ENCODE measurements at regions not wholly inside any gene's neighbourhood (a gene's known extent, or its start where the extent isn't known, plus 50 kb on each side); places are given as distances from the start of the nearest gene placed in this dataset.
"Not testable (repeated sequence)": the region's sequence is repeated elsewhere in the genome, so short reads cannot be mapped to it uniquely, and the experiment has no call there.

GRCh38 chr3:150328654-150329040 lies 79.5 kb upstream of the TSC22D2 start:
- DNase-seq (ENCODE audit: low read depth): no peak

GRCh38 chr3:150327678-150328653 lies 80.1 kb upstream of the TSC22D2 start:
- no peak for DNase-seq (ENCODE audit: low read depth)

GRCh38 chr3:150324788-150325187 lies 83.3 kb upstream of the TSC22D2 start:
- no peak for DNase-seq (ENCODE audit: low read depth)

- DNase-seq (ENCODE audit: low read depth): no peak
Observed at GRCh38 chr3:150324245-150324644, 83.9 kb upstream of the TSC22D2 start.

GRCh38 chr3:150323770-150324169 lies 84.3 kb upstream of the TSC22D2 start:
- no peak for DNase-seq (ENCODE audit: low read depth)

- DNase-seq (ENCODE audit: low read depth): not testable (repeated sequence)
Observed at GRCh38 chr3:150323091-150323490, 85.0 kb upstream of the TSC22D2 start.

- not testable (repeated sequence) for DNase-seq (ENCODE audit: low read depth)
Observed at GRCh38 chr3:150320971-150321370, 87.1 kb upstream of the TSC22D2 start.

GRCh38 chr3:150319900-150320299 lies 88.2 kb upstream of the TSC22D2 start:
- peak; percentile 99 for DNase-seq (ENCODE audit: low read depth)

GRCh38 chr3:150317469-150317868 lies 90.6 kb upstream of the TSC22D2 start:
- DNase-seq (ENCODE audit: low read depth): no peak

- no peak for DNase-seq (ENCODE audit: low read depth)
Observed at GRCh38 chr3:150315721-150316120, 92.4 kb upstream of the TSC22D2 start.

GRCh38 chr3:150314248-150315004 lies 93.7 kb upstream of the TSC22D2 start:
- DNase-seq (ENCODE audit: low read depth): no peak

GRCh38 chr3:150312018-150312657 lies 96.0 kb upstream of the TSC22D2 start:
- DNase-seq (ENCODE audit: low read depth): no peak

- DNase-seq (ENCODE audit: low read depth): no peak
Observed at GRCh38 chr3:150311156-150311555, 96.9 kb upstream of the TSC22D2 start.

GRCh38 chr3:150309557-150309956 lies 98.5 kb upstream of the TSC22D2 start:
- peak; percentile 82 for DNase-seq (ENCODE audit: low read depth)

GRCh38 chr3:150309257-150309542 lies 98.9 kb upstream of the TSC22D2 start:
- no peak for DNase-seq (ENCODE audit: low read depth)

- no peak for DNase-seq (ENCODE audit: low read depth)
Observed at GRCh38 chr3:150308481-150309256, 99.4 kb upstream of the TSC22D2 start.

- DNase-seq (ENCODE audit: low read depth): no peak
Observed at GRCh38 chr3:150308037-150308319, 100.1 kb upstream of the TSC22D2 start.

GRCh38 chr3:150307311-150308036 lies 100.6 kb upstream of the TSC22D2 start:
- DNase-seq (ENCODE audit: low read depth): no peak

- no peak for DNase-seq (ENCODE audit: low read depth)
Observed at GRCh38 chr3:150306906-150307305, 101.2 kb upstream of the TSC22D2 start.

GRCh38 chr3:150306083-150306482 lies 102.0 kb upstream of the TSC22D2 start:
- DNase-seq (ENCODE audit: low read depth): no peak

- no peak for DNase-seq (ENCODE audit: low read depth)
Observed at GRCh38 chr3:150303768-150304167, 104.3 kb upstream of the TSC22D2 start.

- no peak for DNase-seq (ENCODE audit: low read depth)
Observed at GRCh38 chr3:150302246-150302645, 105.9 kb upstream of the TSC22D2 start.

Measured in HS-5 (cell line).